OCI-LY1 (cell line): ENCODE measurements at regions not wholly inside any gene's neighbourhood (a gene's known extent, or its start where the extent isn't known, plus 50 kb on each side); places are given as distances from the start of the nearest gene placed in this dataset.

ENCODE experiments used
- H2AFZ ChIP-seq: fragments of 200-600 bp; sonication (generic), shearing (Covaris generic); 2 replicates; pipeline ENCODE4 v1.6.0; 2014; ENCODE audit warnings: antibody characterized with exemption, mild to moderate bottlenecking, low read length
- H3F3A ChIP-seq: fragments of 200-600 bp; sonication (generic), shearing (Covaris generic); 2 replicates; pipeline ENCODE4 v1.6.0; 2014; ENCODE audit warnings: mild to moderate bottlenecking, antibody characterized with exemption, low read length, moderate library complexity; ENCODE audit not compliant: insufficient read depth
- H3K27ac ChIP-seq: fragments of 200-600 bp; sonication (generic); 2 replicates; pipeline ENCODE4 v1.5.1; 2014; ENCODE audit warnings: low read length, mixed run types, mild to moderate bottlenecking, low read depth; ENCODE audit not compliant: poor library complexity, severe bottlenecking
- H3K27me3 ChIP-seq: fragments of 200-600 bp; sonication (generic); 2 replicates; pipeline ENCODE4 v1.6.0; 2014; ENCODE audit warnings: antibody characterized with exemption, mild to moderate bottlenecking, low read length, moderate library complexity; ENCODE audit not compliant: insufficient read depth
- H3K36me3 ChIP-seq: fragments of 200-600 bp; sonication (generic); 2 replicates; pipeline ENCODE4 v1.6.1; 2014; ENCODE audit warnings: mild to moderate bottlenecking, antibody characterized with exemption, low read length, moderate library complexity, mixed read lengths; ENCODE audit not compliant: insufficient read depth
- H3K4me1 ChIP-seq: fragments of 200-600 bp; sonication (generic); 2 replicates; pipeline ENCODE4 v1.5.1; 2014; ENCODE audit warnings: mild to moderate bottlenecking, low read length, moderate library complexity; ENCODE audit not compliant: insufficient read depth, severe bottlenecking
- H3K4me2 ChIP-seq: fragments of 200-600 bp; sonication (generic), shearing (Covaris generic); 2 replicates; pipeline ENCODE4 v1.6.1; 2014; ENCODE audit warnings: low read length
- H3K4me3 ChIP-seq: fragments of 200-600 bp; sonication (generic); 2 replicates; pipeline ENCODE4 v1.5.1; 2014; ENCODE audit warnings: low read length, low read depth, mild to moderate bottlenecking, mixed read lengths; ENCODE audit not compliant: poor library complexity, severe bottlenecking
- H3K79me2 ChIP-seq: fragments of 200-600 bp; shearing (Covaris generic); 2 replicates; pipeline ENCODE4 v1.6.1; 2016; ENCODE audit warnings: mixed run types, low read length, mixed read lengths; ENCODE audit not compliant: insufficient read depth
- H3K9ac ChIP-seq: fragments of 200-600 bp; sonication (generic), shearing (Covaris generic); 2 replicates; pipeline ENCODE4 v1.6.1; 2014; ENCODE audit warnings: mild to moderate bottlenecking, low read length, mixed read lengths
- H3K9me2 ChIP-seq: fragments of 200-600 bp; sonication (generic), shearing (Covaris generic); 2 replicates; pipeline ENCODE4 v1.6.1; 2014; ENCODE audit warnings: low read depth, mild to moderate bottlenecking, low read length, mixed read lengths
- H3K9me3 ChIP-seq: fragments of 200-600 bp; shearing (Covaris generic); 2 replicates; pipeline ENCODE4 v1.6.1; 2014; ENCODE audit warnings: low read length, mixed read lengths
- H4K20me1 ChIP-seq: fragments of 200-600 bp; sonication (generic), shearing (Covaris generic); 2 replicates; pipeline ENCODE4 v1.6.0; 2016; ENCODE audit warnings: mild to moderate bottlenecking, low read length; ENCODE audit not compliant: insufficient read depth
- CTCF ChIP-seq: fragments of 200-600 bp; sonication (generic), shearing (Covaris generic); IDR thresholded peaks from 2 replicates; pipeline ENCODE4 v1.5.1; 2017; ENCODE audit warnings: mild to moderate bottlenecking, antibody characterized with exemption, low read length, moderate library complexity, mixed read lengths
- EZH2 ChIP-seq: fragments of 200-600 bp; sonication (generic), shearing (Covaris generic); IDR thresholded peaks from 2 replicates; pipeline ENCODE4 v1.8.0; 2017; ENCODE audit warnings: borderline replicate concordance, mixed run types, mild to moderate bottlenecking, antibody characterized with exemption, low read length, moderate library complexity, mixed read lengths

- H2AFZ ChIP-seq: no peak overlapping the region
- H3K27me3 ChIP-seq: no peaks in the 10 kb centered on the region
- TF ChIP-seq CTCF: no peak
- no peak for TF ChIP-seq EZH2
Observed at GRCh38 chr6:98747273-98747672, 87.1 kb upstream of the POU3F2 start.

DNA sequence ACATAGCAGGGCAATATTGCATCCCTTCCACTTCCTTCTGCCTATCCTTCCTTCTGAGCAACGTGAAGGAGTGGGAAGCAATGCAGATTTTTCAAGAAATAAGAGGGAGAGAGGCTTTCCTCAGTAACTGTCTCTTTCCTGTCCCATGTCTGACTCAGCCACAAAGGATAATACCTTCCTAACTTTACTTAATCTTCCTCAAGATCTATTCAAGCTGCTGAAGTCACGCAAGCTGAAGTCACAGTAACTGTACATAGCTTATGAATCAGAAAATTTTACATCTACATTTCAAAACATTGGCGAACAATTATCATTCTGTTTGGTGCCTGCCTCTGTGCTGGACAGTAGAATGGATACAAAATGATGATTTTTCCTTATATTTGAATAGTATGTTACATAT, 86.4 kb upstream of the POU3F2 start:
- Histone ChIP-seq H3K36me3 (no peaks in the 10 kb centered on the region), H3K4me2 (no peak overlapping the region), H3F3A (no peaks in the 10 kb centered on the region), H2AFZ (no peak overlapping the region), H3K27ac (no peak overlapping the region), H3K9me2 (no peaks in the 10 kb centered on the region), H3K4me3 (no peak overlapping the region), H3K27me3 (no peaks in the 10 kb centered on the region), H3K9ac (no peak overlapping the region), H4K20me1 (no peaks in the 10 kb centered on the region), H3K79me2 (no peaks in the 10 kb centered on the region), H3K4me1 (no peaks in the 10 kb centered on the region), H3K9me3 (no peaks in the 10 kb centered on the region)
- no peak for TF ChIP-seq EZH2
- TF ChIP-seq CTCF: no peak

More at GRCh38 chr6:98747273-98747672, 87.1 kb upstream of the POU3F2 start:
- Histone ChIP-seq H3K27ac (no peak overlapping the region), H3K4me3 (no peak overlapping the region), H3K9ac (no peak overlapping the region), H3K9me2 (no peaks in the 10 kb centered on the region), H3F3A (no peaks in the 10 kb centered on the region), H3K79me2 (no peaks in the 10 kb centered on the region), H3K4me2 (no peak overlapping the region), H3K9me3 (no peaks in the 10 kb centered on the region), H3K4me1 (no peaks in the 10 kb centered on the region), H3K36me3 (no peaks in the 10 kb centered on the region), H4K20me1 (no peaks in the 10 kb centered on the region)

GRCh38 chr6:98759459-98759858, 74.9 kb upstream of the POU3F2 start:
- Histone ChIP-seq H3K4me2 (no peak overlapping the region), H3K4me1 (no peaks in the 10 kb centered on the region), H3K36me3 (no peaks in the 10 kb centered on the region), H3K4me3 (no peak overlapping the region), H4K20me1 (no peaks in the 10 kb centered on the region), H3K9me2 (no peaks in the 10 kb centered on the region), H3F3A (no peaks in the 10 kb centered on the region), H3K79me2 (no peaks in the 10 kb centered on the region), H3K27ac (no peak overlapping the region), H3K27me3 (no peaks in the 10 kb centered on the region), H3K9me3 (no peaks in the 10 kb centered on the region), H3K9ac (no peak overlapping the region), H2AFZ (no peak overlapping the region)
- no peak for TF ChIP-seq CTCF
- TF ChIP-seq EZH2: no peak
